ENCODE measurements at regions not wholly inside any gene's neighbourhood (a gene's known extent, or its start where the extent isn't known, plus 50 kb on each side); places are given as distances from the start of the nearest gene placed in this dataset.

- TF ChIP-seq CTCF (IDR thresholded peaks at IDR 0.05; ENCODE audit: poor library complexity, severe bottlenecking) (no peak), POLR2AphosphoS5 (IDR thresholded peaks at IDR 0.05) (no peak), TAF1 (IDR thresholded peaks at IDR 0.05; ENCODE audit: low read depth) (no peak), EZH2 (IDR thresholded peaks at IDR 0.05; ENCODE audit: borderline replicate concordance, insufficient read depth, low read length, poor library complexity, severe bottlenecking) (no peak), MXI1 (conservative IDR thresholded peaks at IDR 0.05; ENCODE audit: poor library complexity, severe bottlenecking) (no peak), REST (IDR thresholded peaks at IDR 0.05; ENCODE audit: borderline replicate concordance) (no peak)
Observed at GRCh38 chr3:166405465-166405864, 568.2 kb upstream of the BCHE start.

Measured in neural cell (in vitro differentiated cells).